SK-N-SH (cell line): ENCODE measurements at regions not wholly inside any gene's neighbourhood (a gene's known extent, or its start where the extent isn't known, plus 50 kb on each side); places are given as distances from the start of the nearest gene placed in this dataset.

Experiments
- CTCF ChIA-PET: fragments of 300-600, 350-600 bp; formaldehyde crosslinking; extraction: SDS; loops from one replicate; lab custom pipeline; 2021; lab: Yijun Ruan, JAX
- POLR2A ChIA-PET: fragments of 350-600 bp; sonication (Branson Sonifier 250); formaldehyde crosslinking; extraction: SDS; loops from one replicate; lab custom pipeline; 2020; ENCODE audit warnings: antibody characterized with exemption, inconsistent platforms; lab: Yijun Ruan, JAX
- DNase-seq: peaks from one replicate; pipeline ENCODE4 v3.0.0; 2012
- H2AFZ ChIP-seq: fragments of 200-600 bp; sonication (generic); 2 replicates; pipeline ENCODE4 v1.8.1; 2016; ENCODE audit warnings: antibody characterized with exemption, mild to moderate bottlenecking, low read depth
- H3F3A ChIP-seq: fragments of 200-600 bp; sonication (generic); replicated peaks from 2 replicates; pipeline ENCODE3; 2016; ENCODE audit warnings: antibody characterized with exemption, mild to moderate bottlenecking; ENCODE audit not compliant: insufficient read depth
- H3K27ac ChIP-seq, 2 experiments: fragments of 200-500 bp in 1 of 2; fragments of 200-600 bp in 1 of 2; sonication (Bioruptor generic) in 1 of 2; sonication (generic), shearing (Covaris generic) in 1 of 2; 2 replicates each; pipeline versions ENCODE4 v1.5.1 to v1.6.1; 2014 to 2016; ENCODE audit warnings: low read depth in 2 of 2, inconsistent platforms in 1 of 2, low read length in 1 of 2, mild to moderate bottlenecking in 1 of 2, mixed read lengths in 1 of 2
- H3K27me3 ChIP-seq: fragments of 200-600 bp; sonication (generic), shearing (Covaris generic); 2 replicates; pipeline ENCODE4 v1.6.1; 2016; ENCODE audit warnings: mixed run types; ENCODE audit not compliant: insufficient read depth
- H3K36me3 ChIP-seq, 2 experiments: fragments of 200-500 bp in 1 of 2; fragments of 200-600 bp in 1 of 2; sonication (Bioruptor generic) in 1 of 2; sonication (generic) in 1 of 2; replicated peaks in 1 of 2; 2 replicates each; pipeline versions ENCODE3 to v1.5.1; 2014 to 2016; ENCODE audit warnings: low read length in 1 of 2, mild to moderate bottlenecking in 1 of 2; ENCODE audit not compliant: insufficient read depth in 2 of 2, control insufficient read depth in 1 of 2
- H3K4me1 ChIP-seq, 2 experiments: fragments of 200-500 bp in 1 of 2; fragments of 200-600 bp in 1 of 2; sonication (Bioruptor generic) in 1 of 2; sonication (generic), shearing (Covaris generic) in 1 of 2; 2 replicates each; pipeline versions ENCODE4 v1.5.1 to v1.6.1; 2014 to 2016; ENCODE audit warnings: low read depth in 1 of 2, low read length in 1 of 2, mixed run types in 1 of 2; ENCODE audit not compliant: insufficient read depth in 2 of 2, control insufficient read depth in 1 of 2
- H3K4me2 ChIP-seq: fragments of 200-600 bp; sonication (generic), shearing (Covaris generic); 2 replicates; pipeline ENCODE4 v1.6.1; 2017; ENCODE audit warnings: mixed run types
- H3K4me3 ChIP-seq, 2 experiments: fragments of 200-500 bp in 1 of 2; fragments of 200-600 bp in 1 of 2; sonication (Bioruptor generic) in 1 of 2; sonication (generic), shearing (Covaris generic) in 1 of 2; 2 replicates each; pipeline versions ENCODE4 v1.5.1 to v1.8.1; 2014 to 2016; ENCODE audit warnings: low read depth in 2 of 2, inconsistent platforms in 1 of 2, low read length in 1 of 2, mild to moderate bottlenecking in 1 of 2, mixed read lengths in 1 of 2, moderate library complexity in 1 of 2
- H3K79me2 ChIP-seq: fragments of 200-600 bp; sonication (generic); 2 replicates; pipeline ENCODE4 v1.8.1; 2017; ENCODE audit warnings: mild to moderate bottlenecking; ENCODE audit not compliant: insufficient read depth
- H3K9ac ChIP-seq: fragments of 200-600 bp; sonication (generic); 2 replicates; pipeline ENCODE4 v1.6.1; 2017; ENCODE audit warnings: mixed run types
- H3K9me2 ChIP-seq: fragments of 200-600 bp; sonication (generic); 2 replicates; pipeline ENCODE4 v1.6.1; 2017; ENCODE audit warnings: mixed run types
- H3K9me3 ChIP-seq: fragments of 200-600 bp; sonication (generic); 2 replicates; pipeline ENCODE4 v1.6.1; 2017; ENCODE audit warnings: mixed run types, mild to moderate bottlenecking, moderate library complexity
- H4K20me1 ChIP-seq: fragments of 200-600 bp; sonication (generic); 2 replicates; pipeline ENCODE4 v1.6.1; 2017; ENCODE audit warnings: mild to moderate bottlenecking, mixed run types; ENCODE audit not compliant: insufficient read depth
- ELF1 ChIP-seq: IDR thresholded peaks from 2 replicates; pipeline ENCODE4 v1.4.0; 2012
- EP300 ChIP-seq, 2 experiments: IDR thresholded peaks; 2 replicates each; pipeline versions ENCODE4 v1.4.0 to v1.6.1; 2012; ENCODE audit warnings: borderline replicate concordance in 1 of 2, low read depth in 1 of 2, low read length in 1 of 2
- EZH2phosphoT487 ChIP-seq: fragments of 200-600 bp; sonication (generic); IDR thresholded peaks from 2 replicates; pipeline ENCODE4 v1.6.1; 2017; ENCODE audit warnings: low read depth, mixed run types, mild to moderate bottlenecking, antibody characterized with exemption, moderate library complexity, borderline replicate concordance
- FOXJ3 ChIP-seq: sonication (generic); formaldehyde crosslinking; IDR thresholded peaks from 2 replicates; pipeline ENCODE4 v1.5.1; 2020; ENCODE audit warnings: mild to moderate bottlenecking, missing genetic modification reagents
- FOXM1 ChIP-seq: IDR thresholded peaks from 2 replicates; pipeline ENCODE4 v1.4.0; 2012; ENCODE audit warnings: low read depth, mild to moderate bottlenecking
- GATA2 ChIP-seq: sonication (generic); formaldehyde crosslinking; IDR thresholded peaks from 2 replicates; pipeline ENCODE4 v1.5.0; 2020; ENCODE audit warnings: mild to moderate bottlenecking, missing genetic modification reagents
- JUND ChIP-seq: IDR thresholded peaks from 2 replicates; pipeline ENCODE4 v1.4.0; 2012
- MEF2A ChIP-seq: IDR thresholded peaks from 2 replicates; pipeline ENCODE4 v1.4.0; 2012; ENCODE audit warnings: low read depth, borderline replicate concordance
- RAD21 ChIP-seq: IDR thresholded peaks from 2 replicates; pipeline ENCODE4 v1.6.1; 2012; ENCODE audit warnings: mild to moderate bottlenecking, low read length
- SIN3A ChIP-seq: IDR thresholded peaks from 2 replicates; pipeline ENCODE4 v1.6.1; 2012; ENCODE audit warnings: low read depth, mild to moderate bottlenecking, low read length, moderate library complexity, borderline replicate concordance
- SMC3 ChIP-seq: IDR thresholded peaks from 2 replicates; pipeline ENCODE4 v1.6.1; 2012; ENCODE audit warnings: low read depth, low read length, improper control_type of control experiment
- TCF12 ChIP-seq: IDR thresholded peaks from 2 replicates; pipeline ENCODE4 v1.4.0; 2012
- TEAD4 ChIP-seq: IDR thresholded peaks from 2 replicates; pipeline ENCODE4 v1.4.0; 2012; ENCODE audit warnings: mild to moderate bottlenecking, borderline replicate concordance; ENCODE audit not compliant: insufficient read depth
- YY1 ChIP-seq: IDR thresholded peaks from 2 replicates; pipeline ENCODE4 v1.4.0; 2012; ENCODE audit warnings: low read depth, mild to moderate bottlenecking
- WGBS: methylation state at CpG from one replicate; pipeline ENCODE4 v1.1.6; 2017; ENCODE audit warnings: low lambda C conversion rate; 5-methylcytosine and 5-hydroxymethylcytosine counted together
- TF ChIP-seq, protein P1 (sequence below): IDR thresholded peaks from 2 replicates; pipeline ENCODE4 v1.6.1; 2012; ENCODE audit warnings: mild to moderate bottlenecking, low read depth, low read length, moderate library complexity
- TF ChIP-seq, protein P2 (sequence below): IDR thresholded peaks from 2 replicates; pipeline ENCODE4 v1.4.0; 2012; ENCODE audit warnings: low read depth, borderline replicate concordance
- TF ChIP-seq, protein P3 (sequence below): IDR thresholded peaks from 2 replicates; pipeline ENCODE4 v1.4.0; 2012; ENCODE audit warnings: low read depth, borderline replicate concordance
- TF ChIP-seq, protein P4 (sequence below): IDR thresholded peaks from 2 replicates; pipeline ENCODE4; 2012

GRCh38 chr5:91277840-91278239, 105.3 kb downstream of the ARRDC3 start (continued):
- TF ChIP-seq, protein P1, sequence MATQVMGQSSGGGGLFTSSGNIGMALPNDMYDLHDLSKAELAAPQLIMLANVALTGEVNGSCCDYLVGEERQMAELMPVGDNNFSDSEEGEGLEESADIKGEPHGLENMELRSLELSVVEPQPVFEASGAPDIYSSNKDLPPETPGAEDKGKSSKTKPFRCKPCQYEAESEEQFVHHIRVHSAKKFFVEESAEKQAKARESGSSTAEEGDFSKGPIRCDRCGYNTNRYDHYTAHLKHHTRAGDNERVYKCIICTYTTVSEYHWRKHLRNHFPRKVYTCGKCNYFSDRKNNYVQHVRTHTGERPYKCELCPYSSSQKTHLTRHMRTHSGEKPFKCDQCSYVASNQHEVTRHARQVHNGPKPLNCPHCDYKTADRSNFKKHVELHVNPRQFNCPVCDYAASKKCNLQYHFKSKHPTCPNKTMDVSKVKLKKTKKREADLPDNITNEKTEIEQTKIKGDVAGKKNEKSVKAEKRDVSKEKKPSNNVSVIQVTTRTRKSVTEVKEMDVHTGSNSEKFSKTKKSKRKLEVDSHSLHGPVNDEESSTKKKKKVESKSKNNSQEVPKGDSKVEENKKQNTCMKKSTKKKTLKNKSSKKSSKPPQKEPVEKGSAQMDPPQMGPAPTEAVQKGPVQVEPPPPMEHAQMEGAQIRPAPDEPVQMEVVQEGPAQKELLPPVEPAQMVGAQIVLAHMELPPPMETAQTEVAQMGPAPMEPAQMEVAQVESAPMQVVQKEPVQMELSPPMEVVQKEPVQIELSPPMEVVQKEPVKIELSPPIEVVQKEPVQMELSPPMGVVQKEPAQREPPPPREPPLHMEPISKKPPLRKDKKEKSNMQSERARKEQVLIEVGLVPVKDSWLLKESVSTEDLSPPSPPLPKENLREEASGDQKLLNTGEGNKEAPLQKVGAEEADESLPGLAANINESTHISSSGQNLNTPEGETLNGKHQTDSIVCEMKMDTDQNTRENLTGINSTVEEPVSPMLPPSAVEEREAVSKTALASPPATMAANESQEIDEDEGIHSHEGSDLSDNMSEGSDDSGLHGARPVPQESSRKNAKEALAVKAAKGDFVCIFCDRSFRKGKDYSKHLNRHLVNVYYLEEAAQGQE = no peak

DNA sequence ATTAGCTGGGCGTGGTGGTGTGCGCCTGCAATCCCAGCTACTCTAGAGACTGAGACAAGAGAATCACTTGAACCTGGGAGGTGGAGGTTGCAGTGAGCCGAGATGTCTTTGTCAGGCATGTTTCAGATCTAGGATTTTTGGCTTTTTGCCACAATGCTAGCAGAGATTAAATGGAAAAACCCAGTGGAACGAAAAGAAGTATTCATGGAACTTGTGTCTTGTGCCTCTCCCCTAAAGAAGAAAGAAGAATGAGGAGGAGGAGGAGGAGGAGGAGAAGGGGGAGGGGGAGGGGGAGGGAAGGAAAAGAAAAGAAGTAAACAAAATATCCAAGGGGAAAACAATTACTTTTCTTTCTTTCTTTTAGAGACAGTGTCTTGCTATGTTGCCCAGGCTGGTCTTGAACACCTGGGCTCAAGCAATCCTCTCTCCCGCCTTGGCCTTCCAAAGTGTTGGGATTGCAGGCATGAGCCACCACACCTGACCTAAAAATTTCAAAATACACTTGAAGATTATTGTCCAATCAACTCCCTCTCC, 106.0 kb downstream of the ARRDC3 start:
- Histone ChIP-seq H3K9me2 (no peaks in the 10 kb centered on the region), H3K4me1 (peaks cover 10 to 18% of the 10 kb centered on the region in 2 experiments), H2AFZ (peak overlapping the region; percentile 35; the same call in 1 of the 2 replicates), H4K20me1 (no peaks in the 10 kb centered on the region), H3K4me2 (no peak overlapping the region), H3K4me3 (no peak overlapping the region), H3F3A (peaks cover 24% of the 10 kb centered on the region)
- ChIA-PET CTCF (no interaction called here), POLR2A (no interaction called here)
- no peak for TF ChIP-seq JUND
- TF ChIP-seq, all 33 proteins: peak for 0
- no peak overlapping the region for H3K9ac ChIP-seq
- no peaks in the 10 kb centered on the region for H3K9me3 ChIP-seq
- H3K36me3 ChIP-seq = no peaks in the 10 kb centered on the region
- H3K79me2 ChIP-seq = no peaks in the 10 kb centered on the region
- DNase-seq = no peak
- H3K27me3 ChIP-seq = no peaks in the 10 kb centered on the region
- 63% methylated on average over 5 of the region's 5 CpGs for WGBS
- H3K27ac ChIP-seq = no peak overlapping the region

DNA sequence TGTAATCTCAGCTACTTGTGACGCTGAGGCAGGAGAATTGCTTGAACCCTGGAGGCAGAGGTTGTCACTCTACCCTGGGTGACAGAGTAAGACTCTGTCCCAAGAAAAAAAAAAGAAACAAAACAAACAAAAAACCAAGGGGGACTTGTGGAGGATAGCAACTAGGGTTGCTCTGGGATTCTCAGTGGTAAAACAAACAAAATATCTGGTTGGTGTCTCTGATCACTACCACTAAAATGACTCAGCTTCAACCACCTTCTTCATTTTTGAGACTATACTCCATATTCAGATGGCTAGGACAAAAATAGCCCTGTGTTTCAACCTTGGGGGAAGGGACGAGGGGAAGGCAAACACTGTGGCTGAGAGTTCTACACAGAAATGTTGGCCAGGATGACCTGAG, 110.3 kb downstream of the ARRDC3 start:
- H3K79me2 ChIP-seq = no peaks in the 10 kb centered on the region
- H3K9ac ChIP-seq = no peak overlapping the region
- DNase-seq = no peak
- 78% methylated on average over 2 of the region's 2 CpGs for WGBS
- H3K4me2 ChIP-seq = no peak overlapping the region
- no peaks in the 10 kb centered on the region for H3K27me3 ChIP-seq
- CTCF ChIA-PET = interaction anchor here (1.1 to 1.8 kb wide), 2 partner anchors 47 to 341 kb away, joined by 3 to 5 read pairs; no protein-coding TSS in a partner anchor
- no peak overlapping the region for H3K4me3 ChIP-seq
- no peaks in the 10 kb centered on the region for H4K20me1 ChIP-seq
- POLR2A ChIA-PET = no interaction called here
- no peaks in the 10 kb centered on the region for H3K9me3 ChIP-seq
- H3F3A ChIP-seq = no peaks in the 10 kb centered on the region
- H3K27ac ChIP-seq = no peak overlapping the region
- peaks cover 0 to 5% of the 10 kb centered on the region in 2 experiments; a peak in 2 of 4 replicates for H3K4me1 ChIP-seq
- peak overlapping the region; percentile 48; the same call in 1 of the 2 replicates for H2AFZ ChIP-seq
- H3K9me2 ChIP-seq = no peaks in the 10 kb centered on the region
- H3K36me3 ChIP-seq = no peaks in the 10 kb centered on the region
- TF ChIP-seq ELF1 = no peak
- TF ChIP-seq RAD21 = no peak
- no peak for TF ChIP-seq EZH2phosphoT487
- no peak for TF ChIP-seq EP300 (IDR thresholded peaks at IDR 0.05; ENCODE audit: borderline replicate concordance in 1 of 2, low read depth in 1 of 2, low read length in 1 of 2)
- TF ChIP-seq YY1 = no peak
- TF ChIP-seq SIN3A = no peak
- TF ChIP-seq FOXJ3 = no peak
- TF ChIP-seq, protein P2, sequence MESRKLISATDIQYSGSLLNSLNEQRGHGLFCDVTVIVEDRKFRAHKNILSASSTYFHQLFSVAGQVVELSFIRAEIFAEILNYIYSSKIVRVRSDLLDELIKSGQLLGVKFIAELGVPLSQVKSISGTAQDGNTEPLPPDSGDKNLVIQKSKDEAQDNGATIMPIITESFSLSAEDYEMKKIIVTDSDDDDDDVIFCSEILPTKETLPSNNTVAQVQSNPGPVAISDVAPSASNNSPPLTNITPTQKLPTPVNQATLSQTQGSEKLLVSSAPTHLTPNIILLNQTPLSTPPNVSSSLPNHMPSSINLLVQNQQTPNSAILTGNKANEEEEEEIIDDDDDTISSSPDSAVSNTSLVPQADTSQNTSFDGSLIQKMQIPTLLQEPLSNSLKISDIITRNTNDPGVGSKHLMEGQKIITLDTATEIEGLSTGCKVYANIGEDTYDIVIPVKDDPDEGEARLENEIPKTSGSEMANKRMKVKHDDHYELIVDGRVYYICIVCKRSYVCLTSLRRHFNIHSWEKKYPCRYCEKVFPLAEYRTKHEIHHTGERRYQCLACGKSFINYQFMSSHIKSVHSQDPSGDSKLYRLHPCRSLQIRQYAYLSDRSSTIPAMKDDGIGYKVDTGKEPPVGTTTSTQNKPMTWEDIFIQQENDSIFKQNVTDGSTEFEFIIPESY = no peak
- TF ChIP-seq, protein P3, sequence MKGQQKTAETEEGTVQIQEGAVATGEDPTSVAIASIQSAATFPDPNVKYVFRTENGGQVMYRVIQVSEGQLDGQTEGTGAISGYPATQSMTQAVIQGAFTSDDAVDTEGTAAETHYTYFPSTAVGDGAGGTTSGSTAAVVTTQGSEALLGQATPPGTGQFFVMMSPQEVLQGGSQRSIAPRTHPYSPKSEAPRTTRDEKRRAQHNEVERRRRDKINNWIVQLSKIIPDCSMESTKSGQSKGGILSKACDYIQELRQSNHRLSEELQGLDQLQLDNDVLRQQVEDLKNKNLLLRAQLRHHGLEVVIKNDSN = no peak
- no peak for TF ChIP-seq TEAD4
- TF ChIP-seq MEF2A = no peak
- no peak for TF ChIP-seq TCF12
- TF ChIP-seq FOXM1 = no peak
- TF ChIP-seq GATA2 = no peak
- TF ChIP-seq, protein P4, sequence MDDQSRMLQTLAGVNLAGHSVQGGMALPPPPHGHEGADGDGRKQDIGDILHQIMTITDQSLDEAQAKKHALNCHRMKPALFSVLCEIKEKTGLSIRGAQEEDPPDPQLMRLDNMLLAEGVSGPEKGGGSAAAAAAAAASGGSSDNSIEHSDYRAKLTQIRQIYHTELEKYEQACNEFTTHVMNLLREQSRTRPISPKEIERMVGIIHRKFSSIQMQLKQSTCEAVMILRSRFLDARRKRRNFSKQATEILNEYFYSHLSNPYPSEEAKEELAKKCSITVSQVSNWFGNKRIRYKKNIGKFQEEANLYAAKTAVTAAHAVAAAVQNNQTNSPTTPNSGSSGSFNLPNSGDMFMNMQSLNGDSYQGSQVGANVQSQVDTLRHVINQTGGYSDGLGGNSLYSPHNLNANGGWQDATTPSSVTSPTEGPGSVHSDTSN = no peak
- TF ChIP-seq SMC3 = no peak
